Heart left ventricle (tissue), 16 donors: ENCODE measurements at regions not wholly inside any gene's neighbourhood (a gene's known extent, or its start where the extent isn't known, plus 50 kb on each side); places are given as distances from the start of the nearest gene placed in this dataset.

Experiments used
- ATAC-seq, 4 donors: fragments of 200-7000 bp; cut with Tn5 transposase; one replicate each; pipeline ENCODE4 v1.9.1; 2020 to 2022; ENCODE audit warnings: moderate library complexity in 4 of 4, mild to moderate bottlenecking in 3 of 4, moderate number of reproducible peaks in 1 of 4
- DNase-seq, 5 donors: peaks; one replicate each; pipeline ENCODE4 v3.0.0-alpha.2; 2020
- H3K27ac ChIP-seq, 12 donors: fragments of 200-600 bp; sonication (generic) in 4 of 12; one replicate each; pipeline versions ENCODE4 v1.5.0 to v1.8.0; 2016 to 2022; ENCODE audit warnings: mild to moderate bottlenecking in 2 of 12
- H3K27me3 ChIP-seq, 9 donors: fragments of 200-600 bp; sonication (generic) in 2 of 9; one replicate each; pipeline versions ENCODE4 v1.5.1 to v1.8.0; 2016 to 2022; ENCODE audit warnings: mild to moderate bottlenecking in 3 of 9
- H3K36me3 ChIP-seq, 9 donors: fragments of 200-600 bp; sonication (generic) in 2 of 9; one replicate each; pipeline versions ENCODE4 v1.5.0 to v1.8.0; 2018 to 2022; ENCODE audit warnings: mild to moderate bottlenecking in 2 of 9
- H3K4me1 ChIP-seq, 12 donors: fragments of 200-600 bp; sonication (generic) in 4 of 12; one replicate each; pipeline versions ENCODE4 v1.5.0 to v1.8.0; 2016 to 2022; ENCODE audit warnings: mild to moderate bottlenecking in 3 of 12
- H3K4me3 ChIP-seq, 12 donors: fragments of 200-600 bp; sonication (generic) in 4 of 12; one replicate each; pipeline versions ENCODE4 v1.5.0 to v1.8.0; 2017 to 2022; ENCODE audit warnings: mild to moderate bottlenecking in 9 of 12, moderate library complexity in 4 of 12
- H3K9me3 ChIP-seq, 12 donors: fragments of 200-600 bp; sonication (generic) in 4 of 12; one replicate each; pipeline versions ENCODE4 v1.5.0 to v1.8.0; 2016 to 2022; ENCODE audit warnings: mild to moderate bottlenecking in 1 of 12
- POLR2A ChIP-seq, 2 donors: fragments of 450-650 bp; IDR thresholded peaks; one replicate each; pipeline ENCODE4 v1.6.1; 2017; ENCODE audit warnings: antibody characterized with exemption in 2 of 2, mild to moderate bottlenecking in 2 of 2, moderate library complexity in 2 of 2
- WGBS, 4 donors: extraction: QIAGEN DNeasy Blood & Tissue Kit in 2 of 4; methylation state at CpG; one replicate each; pipeline versions ENCODE4 v1.1.5 to v1.1.7; 2013 to 2018; 5-methylcytosine and 5-hydroxymethylcytosine counted together
- intact Hi-C, 10 donors: fragments of 100-400 bp; cut with DNase I; formaldehyde crosslinking; loops; one replicate each; pipeline versions ENCODE4 v1.11.1 to v1.14.2; 2022
- TF ChIP-seq, protein P1 (sequence below), 12 donors: fragments of 200-600 bp; sonication (generic) in 4 of 12; IDR thresholded peaks; one replicate each; pipeline versions ENCODE4 v1.5.0 to v1.8.0; 2018 to 2022; ENCODE audit warnings: antibody characterized with exemption in 12 of 12, mild to moderate bottlenecking in 5 of 12
- donor health status: ischemic (EF 13 %, LVEDD 7.1; RV severe dilation, severe dysfunction).
- donor health status: healthy with polysubstance abuse.
- donor health status: DM: no; HTN: yes; CAD: no.
- donor health status: DM: no; HTN: no; CAD: no.
- donor health status: ischemic (EF 25% LVEDD 6.9; RV normal size, moderate dysfunction).
- donor health status: ischemic (EF 25% LVEDD 5.7; RV mildly dilated, moderate dysfunction).
- donor health status: healthy.
- donor health status: DM: yes; HTN: yes; CAD: no.
- donor health status: ischemic (EF 35%, LVEDD 5.7; RV mildly dilated, moderate dysfunction).
- donor health status: nonischemic (EF 11% LVEDD 7.7; RV severe dilation, severe dysfunction).
- donor health status: DM: yes; HTN: yes; CAD: no.
- donor health status: PGD.
- donor health status: ischemic (EF 29% LVEDD 5.4; RV normal size, mild dysfunction).
- donor health status: nonischemic (EF 23%, LVEDD 6.1; RV moderate dilation, normal function).

DNA sequence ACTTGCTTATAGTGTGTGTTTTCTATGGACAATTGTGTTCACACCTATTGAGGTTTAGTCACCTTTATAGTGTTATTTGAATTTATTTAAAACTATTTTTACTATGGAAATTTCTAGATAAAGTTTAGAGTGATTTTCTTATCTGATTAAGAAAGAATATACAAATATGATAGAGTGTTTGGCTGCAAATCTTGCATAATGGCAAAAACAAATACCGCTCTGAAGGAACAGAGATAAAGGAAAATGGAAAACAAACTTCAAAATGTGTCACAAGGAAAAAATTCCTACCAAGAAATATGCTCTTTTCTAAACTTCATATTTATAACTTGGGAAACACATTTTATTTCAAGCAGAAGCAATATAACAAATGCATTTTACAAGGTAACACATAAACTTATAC is 423.1 kb downstream of the TOX3 start:
- intact Hi-C loops: no loop called here
- H3K4me3 ChIP-seq: no peak overlapping the region
- 73 to 88% (median 77%) methylated on average over 1 of the region's 1 CpG for WGBS, 4 donors
- DNase-seq (no peak), ATAC-seq (no peak)
- H3K4me1 ChIP-seq: peaks cover 0 to 3% (median 0%) of the 10 kb centered on the region in 12 donors
- no peak for TF ChIP-seq POLR2A (IDR thresholded peaks at IDR 0.05)
- TF ChIP-seq, protein P1, sequence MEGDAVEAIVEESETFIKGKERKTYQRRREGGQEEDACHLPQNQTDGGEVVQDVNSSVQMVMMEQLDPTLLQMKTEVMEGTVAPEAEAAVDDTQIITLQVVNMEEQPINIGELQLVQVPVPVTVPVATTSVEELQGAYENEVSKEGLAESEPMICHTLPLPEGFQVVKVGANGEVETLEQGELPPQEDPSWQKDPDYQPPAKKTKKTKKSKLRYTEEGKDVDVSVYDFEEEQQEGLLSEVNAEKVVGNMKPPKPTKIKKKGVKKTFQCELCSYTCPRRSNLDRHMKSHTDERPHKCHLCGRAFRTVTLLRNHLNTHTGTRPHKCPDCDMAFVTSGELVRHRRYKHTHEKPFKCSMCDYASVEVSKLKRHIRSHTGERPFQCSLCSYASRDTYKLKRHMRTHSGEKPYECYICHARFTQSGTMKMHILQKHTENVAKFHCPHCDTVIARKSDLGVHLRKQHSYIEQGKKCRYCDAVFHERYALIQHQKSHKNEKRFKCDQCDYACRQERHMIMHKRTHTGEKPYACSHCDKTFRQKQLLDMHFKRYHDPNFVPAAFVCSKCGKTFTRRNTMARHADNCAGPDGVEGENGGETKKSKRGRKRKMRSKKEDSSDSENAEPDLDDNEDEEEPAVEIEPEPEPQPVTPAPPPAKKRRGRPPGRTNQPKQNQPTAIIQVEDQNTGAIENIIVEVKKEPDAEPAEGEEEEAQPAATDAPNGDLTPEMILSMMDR (IDR thresholded peaks at IDR 0.05): no peak
- peaks cover 0 to 21% (median 7%) of the 10 kb centered on the region in 12 donors for H3K9me3 ChIP-seq
- no peak overlapping the region for H3K27ac ChIP-seq
- no peaks in the 10 kb centered on the region for H3K36me3 ChIP-seq
- H3K27me3 ChIP-seq: no peaks in the 10 kb centered on the region

GRCh38 chr16:52123061-52123839 is 423.7 kb downstream of the TOX3 start:
- intact Hi-C loops: no loop called here
- Histone ChIP-seq H3K9me3 (peaks cover 0 to 22% (median 8%) of the 10 kb centered on the region in 12 donors), H3K27ac (no peak overlapping the region), H3K27me3 (no peaks in the 10 kb centered on the region), H3K4me1 (peaks cover 0 to 3% (median 0%) of the 10 kb centered on the region in 12 donors), H3K36me3 (no peaks in the 10 kb centered on the region), H3K4me3 (no peak overlapping the region)
- no peak for TF ChIP-seq POLR2A (IDR thresholded peaks at IDR 0.05)
- TF ChIP-seq, protein P1 (IDR thresholded peaks at IDR 0.05): no peak
- 45 to 59% (median 51%) methylated on average over 2 of the region's 2 CpGs for WGBS, 4 donors
- DNase-seq (no peak), ATAC-seq (peak in 2 of 4 donors; percentile 59 to 63)

- H3K4me3 ChIP-seq: no peak overlapping the region
- H3K4me1 ChIP-seq: peaks cover 0 to 14% (median 0%) of the 10 kb centered on the region in 12 donors
- H3K27ac ChIP-seq: no peak overlapping the region
- H3K9me3 ChIP-seq: peaks cover 0 to 22% (median 8%) of the 10 kb centered on the region in 12 donors
- TF ChIP-seq POLR2A (IDR thresholded peaks at IDR 0.05): no peak
- TF ChIP-seq, protein P1 (IDR thresholded peaks at IDR 0.05): no peak
- DNase-seq: no peak
- no peaks in the 10 kb centered on the region for H3K27me3 ChIP-seq
- intact Hi-C loops: no loop called here
- WGBS, 4 donors: 46 to 58% (median 53%) methylated on average over 2 of the region's 2 CpGs
- no peaks in the 10 kb centered on the region for H3K36me3 ChIP-seq
- ATAC-seq: no peak
Measured at GRCh38 chr16:52117171-52117570, 429.8 kb downstream of the TOX3 start.

DNA sequence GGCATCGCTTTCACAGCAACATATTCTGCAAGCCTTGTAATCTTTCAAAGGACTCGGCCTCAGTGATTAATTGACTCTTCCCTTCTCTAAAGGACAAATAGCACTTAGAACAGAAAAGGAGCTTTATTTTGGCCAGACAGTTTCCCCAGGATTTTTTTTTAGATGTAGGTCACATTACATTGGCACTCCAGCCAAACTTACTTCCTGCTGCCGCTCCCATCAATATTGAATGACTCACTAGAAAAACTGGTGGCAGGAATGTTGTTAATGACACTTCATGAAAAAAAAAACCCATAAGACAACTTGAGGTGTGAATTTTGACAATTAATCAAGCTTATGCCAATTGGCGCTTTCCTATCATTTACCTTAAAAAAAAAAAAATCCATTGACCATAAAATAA is 432.6 kb downstream of the TOX3 start:
- Histone ChIP-seq H3K36me3 (no peaks in the 10 kb centered on the region), H3K27me3 (no peaks in the 10 kb centered on the region), H3K9me3 (peaks cover 0 to 8% (median 0%) of the 10 kb centered on the region in 12 donors), H3K4me1 (peaks cover 0 to 14% (median 0%) of the 10 kb centered on the region in 12 donors), H3K4me3 (no peak overlapping the region), H3K27ac (no peak overlapping the region)
- ATAC-seq (peak in 1 of 4 donors; percentile 43), DNase-seq (no peak)
- WGBS, 4 donors: 61 to 72% (median 63%) methylated on average over 4 of the region's 4 CpGs
- intact Hi-C loops: no loop called here
- TF ChIP-seq, protein P1 (IDR thresholded peaks at IDR 0.05): no peak
- no peak for TF ChIP-seq POLR2A (IDR thresholded peaks at IDR 0.05)
